HepG2 (cell line): ENCODE measurements at regions not wholly inside any gene's neighbourhood (a gene's known extent, or its start where the extent isn't known, plus 50 kb on each side); places are given as distances from the start of the nearest gene placed in this dataset.
"Not testable (repeated sequence)": the region's sequence is repeated elsewhere in the genome, so short reads cannot be mapped to it uniquely, and the experiment has no call there.

ENCODE experiments used
- ATAC-seq: fragments of 200-7000 bp; cut with Tn5 transposase; 3 replicates; pipeline ENCODE4 v1.9.1; 2020; ENCODE audit warnings: mild to moderate bottlenecking, moderate library complexity
- BruUV-seq: library from RNA; stranded (reverse); fragments of 400-500 nt; replicated peaks from 2 replicates; lab custom pipeline; 2021; lab: Mats Ljungman, UMichigan
- CTCF ChIA-PET: fragments of 300-600 bp; formaldehyde crosslinking; extraction: SDS; loops from one replicate; lab custom pipeline; 2021; ENCODE audit warnings: low total read pairs, inconsistent platforms, low intra/inter-chr PET ratio; lab: Yijun Ruan, JAX
- POLR2A ChIA-PET: fragments of 350-600 bp; sonication (Branson Sonifier 250); formaldehyde crosslinking; loops from one replicate; lab custom pipeline; 2020; ENCODE audit warnings: antibody characterized with exemption, inconsistent platforms; lab: Yijun Ruan, JAX
- DNase-seq: peaks from one replicate; pipeline ENCODE4 v3.0.0-alpha.2; 2015; ENCODE audit warnings: low spot score
- FAIRE-seq: peaks from 3 replicates; lab custom pipeline; 2011; peaks lifted over from hg19 to GRCh38; lab: Jason Lieb, UNC
- H2AFZ ChIP-seq: one replicate; pipeline ENCODE4 v1.6.1; 2011; ENCODE audit warnings: low read length, inconsistent platforms
- H3K27ac ChIP-seq: fragments of 300-600 bp; 3 replicates; pipeline ENCODE4 v1.8.0; 2011; ENCODE audit warnings: mixed run types, mild to moderate bottlenecking, mixed read lengths, low read length, inconsistent platforms; ENCODE audit not compliant: insufficient read depth; ENCODE audit errors: extremely low read length
- H3K27me3 ChIP-seq, 2 experiments: fragments of 200-600 bp in 1 of 2; 2 replicates in 1 of 2; 3 replicates in 1 of 2; pipeline versions ENCODE4 v1.6.0 to v1.8.0; 2011; ENCODE audit warnings: low read length in 2 of 2, mild to moderate bottlenecking in 2 of 2, moderate library complexity in 2 of 2, inconsistent platforms in 1 of 2; ENCODE audit not compliant: insufficient read depth in 2 of 2, control insufficient read depth in 1 of 2
- H3K36me3 ChIP-seq, 2 experiments: fragments of 200-600 bp in 1 of 2; replicated peaks in 1 of 2; 2 replicates in 1 of 2; 3 replicates in 1 of 2; pipeline versions ENCODE4 v1.5.1 to v1.8.0; 2011; ENCODE audit warnings: low read length in 2 of 2, inconsistent platforms in 1 of 2; ENCODE audit not compliant: insufficient read depth in 2 of 2, control insufficient read depth in 1 of 2
- H3K4me1 ChIP-seq: 2 replicates; pipeline ENCODE4 v1.5.1; 2012; ENCODE audit warnings: low read length, inconsistent platforms; ENCODE audit not compliant: insufficient read depth
- H3K4me2 ChIP-seq: 2 replicates; pipeline ENCODE4 v1.6.0; 2011; ENCODE audit warnings: low read depth, low read length, inconsistent platforms
- H3K4me3 ChIP-seq, 3 experiments: fragments of 200-600 bp in 1 of 3; sonication (generic), shearing (Covaris generic) in 1 of 3; replicated peaks in 1 of 3; 2 replicates each; pipeline ENCODE4 v1.5.1; 2011 to 2016; ENCODE audit warnings: low read length in 3 of 3, inconsistent platforms in 2 of 3, low read depth in 2 of 3, mild to moderate bottlenecking in 2 of 3, control low read depth in 1 of 3, mixed read lengths in 1 of 3; ENCODE audit not compliant: insufficient read depth in 1 of 3
- H3K79me2 ChIP-seq: one replicate; pipeline ENCODE4 v1.6.1; 2011; ENCODE audit warnings: low read length, inconsistent platforms; ENCODE audit not compliant: insufficient read depth
- H3K9ac ChIP-seq: 2 replicates; pipeline ENCODE4 v1.6.0; 2011; ENCODE audit warnings: mild to moderate bottlenecking, low read depth, low read length, inconsistent platforms; ENCODE audit not compliant: insufficient read depth
- H3K9me3 ChIP-seq: 2 replicates; pipeline ENCODE4 v1.5.1; 2012; ENCODE audit warnings: mild to moderate bottlenecking, low read length
- H4K20me1 ChIP-seq: 2 replicates; pipeline ENCODE4 v1.6.0; 2011; ENCODE audit warnings: inconsistent platforms, mild to moderate bottlenecking, low read length, moderate library complexity; ENCODE audit not compliant: insufficient read depth
- DNMT1 ChIP-seq: sonication (generic); formaldehyde crosslinking; IDR thresholded peaks from 2 replicates; pipeline ENCODE4 v1.5.1; 2020; ENCODE audit warnings: mild to moderate bottlenecking, missing genetic modification reagents
- ZNF432 ChIP-seq: sonication (generic); formaldehyde crosslinking; IDR thresholded peaks from 2 replicates; pipeline ENCODE4 v1.5.0; 2020; ENCODE audit warnings: missing genetic modification reagents, mild to moderate bottlenecking, borderline replicate concordance
- WGBS: methylation state at CpG from one replicate; pipeline ENCODE4 v1.1.6; 2017; ENCODE audit warnings: low lambda C conversion rate; 5-methylcytosine and 5-hydroxymethylcytosine counted together
- in situ Hi-C: cut with HindIII; loops from 2 replicates; pipeline ENCODE4 v1.10.0; 2017; ENCODE audit warnings: low pct_unique_long_range_greater_than_20kb; ENCODE audit not compliant: extremely low pct_ligation_motif_present
- intact Hi-C: fragments of 100-400 bp; cut with micrococcal nuclease; formaldehyde crosslinking; loops from one replicate; pipeline ENCODE4 v1.10.0; 2022; ENCODE audit not compliant: unreplicated experiment

DNA sequence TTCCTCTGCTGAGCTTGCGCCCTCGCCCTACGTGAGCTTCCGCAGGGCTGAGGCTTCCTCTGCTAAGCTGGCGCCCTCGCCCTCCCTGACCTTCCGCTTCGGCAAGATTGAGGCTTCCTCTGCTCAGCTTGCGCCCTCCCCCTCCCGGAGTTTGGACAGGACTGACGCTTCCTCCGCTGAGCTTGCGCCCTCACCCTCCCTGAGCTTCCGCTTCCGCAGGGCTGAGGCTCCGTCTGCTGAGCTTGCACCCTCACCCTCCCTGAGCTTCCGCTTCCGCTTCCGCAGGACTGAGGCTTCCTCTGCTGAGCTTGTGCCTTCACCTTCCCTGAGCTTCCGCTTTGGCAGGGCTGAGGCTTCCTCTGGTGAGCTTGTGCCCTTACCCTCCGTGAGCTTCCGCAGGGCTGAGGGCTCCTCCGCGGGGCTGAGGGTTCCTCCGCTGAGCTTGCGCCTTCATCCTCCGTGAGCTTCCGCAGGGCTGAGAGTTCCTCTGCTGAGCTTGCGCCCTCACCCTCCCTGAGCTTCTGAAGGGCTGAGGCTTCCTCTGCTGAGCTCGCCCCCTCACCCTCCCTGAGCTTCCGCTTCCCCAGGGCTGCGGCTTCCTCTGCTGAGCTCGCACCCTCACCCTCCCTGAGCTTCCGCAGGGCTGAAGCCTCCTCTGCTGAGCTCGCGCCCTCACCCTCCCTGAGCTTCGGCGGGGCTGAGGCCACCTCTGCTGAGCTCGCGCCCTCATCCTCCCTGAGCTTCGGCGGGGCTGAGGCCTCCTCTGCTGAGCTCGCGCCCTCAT lies 753.6 kb upstream of the TPTE start:
- no peaks in the 10 kb centered on the region for H3K27me3 ChIP-seq
- CTCF ChIA-PET: no interaction called here
- no peak overlapping the region for H3K4me2 ChIP-seq
- H3K9me3 ChIP-seq: peaks cover 93% of the 10 kb centered on the region
- H3K9ac ChIP-seq: no peak overlapping the region
- no peak; the same call in 2 of the 3 replicates for ATAC-seq
- no peaks in the 10 kb centered on the region for H3K79me2 ChIP-seq
- WGBS: 74% methylated on average over 44 of the region's 44 CpGs
- POLR2A ChIA-PET: no interaction called here
- no peak for FAIRE-seq
- TF ChIP-seq ZNF432: no peak
- TF ChIP-seq DNMT1 (CRISPR knock-in tag): 0 out of 2 replicates have a peak, but pooled peaks have one; percentile 48
- H3K4me1 ChIP-seq: no peaks in the 10 kb centered on the region
- no peaks in the 10 kb centered on the region for H4K20me1 ChIP-seq
- no peak overlapping the region for H3K27ac ChIP-seq
- H3K4me3 ChIP-seq: no peak overlapping the region
- no TSS peak for BruUV-seq
- DNase-seq: no peak
- no peaks in the 10 kb centered on the region for H3K36me3 ChIP-seq
- in situ Hi-C loops: no loop called here
- intact Hi-C loops: no loop called here
- no peak overlapping the region for H2AFZ ChIP-seq

DNA sequence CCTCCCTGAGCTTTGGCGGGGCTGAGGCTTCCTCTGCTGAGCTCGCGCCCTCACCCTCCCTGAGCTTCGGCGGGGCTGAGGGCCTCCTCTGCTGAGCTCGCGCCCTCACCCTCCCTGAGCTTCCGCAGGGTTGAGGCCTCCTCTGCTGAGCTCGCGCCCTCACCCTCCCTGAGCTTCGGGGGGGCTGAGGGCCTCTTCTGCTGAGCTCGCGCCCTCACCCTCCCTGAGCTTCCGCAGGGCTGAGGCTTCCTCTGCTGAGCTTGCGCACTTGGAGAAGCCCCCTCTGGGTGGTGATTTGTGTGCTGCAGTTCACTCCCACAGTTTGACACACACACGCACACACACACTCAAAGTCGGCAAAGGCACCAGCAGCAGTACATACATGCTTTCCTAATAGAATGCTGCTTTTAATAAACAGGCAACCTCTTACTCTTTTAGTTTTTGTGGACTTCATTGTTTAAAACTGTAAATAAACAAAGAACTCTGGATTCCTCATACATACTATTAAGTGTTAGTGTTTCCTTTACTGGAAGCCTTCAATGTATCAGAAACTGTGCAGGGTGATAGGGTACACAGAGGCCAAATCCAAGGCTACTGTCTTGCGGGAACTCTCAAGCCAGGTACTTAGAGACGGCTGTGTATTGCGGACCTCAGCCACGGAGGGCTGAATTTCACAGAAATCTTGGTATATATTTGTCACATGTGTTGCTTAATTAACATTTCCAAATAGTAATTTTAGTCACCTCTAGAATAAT lies 752.8 kb upstream of the TPTE start:
- intact Hi-C loops, CTCF ChIA-PET, in situ Hi-C loops, BruUV-seq, H3K36me3 ChIP-seq, H3K4me2 ChIP-seq, H3K79me2 ChIP-seq, H3K9ac ChIP-seq, H4K20me1 ChIP-seq, H2AFZ ChIP-seq, H3K4me3 ChIP-seq, DNase-seq, H3K27me3 ChIP-seq, ATAC-seq, H3K4me1 ChIP-seq, H3K27ac ChIP-seq, FAIRE-seq, POLR2A ChIA-PET: not testable (repeated sequence)
- WGBS: 76% methylated on average over 21 of the region's 21 CpGs
- peaks cover 93% of the 10 kb centered on the region for H3K9me3 ChIP-seq
